Spleen (tissue), 7 donors: ENCODE measurements at regions not wholly inside any gene's neighbourhood (a gene's known extent, or its start where the extent isn't known, plus 50 kb on each side); places are given as distances from the start of the nearest gene placed in this dataset.

Experiments used
- CTCF ChIP-seq, 11 experiments: fragments of 200-600 bp in 7 of 11; fragments of 450-650 bp in 4 of 11; sonication (generic) in 4 of 11; IDR thresholded peaks in 8 of 11; conservative IDR thresholded peaks in 3 of 11; 1 replicate in 7 of 11; 2 replicates in 4 of 11; pipeline versions ENCODE4 v1.4.0 to v1.8.0; 2016 to 2021; ENCODE audit warnings: antibody characterized with exemption in 11 of 11, inconsistent platforms in 4 of 11, mild to moderate bottlenecking in 1 of 11
- POLR2A ChIP-seq, 3 donors: fragments of 450-650 bp; IDR thresholded peaks; one replicate each; pipeline ENCODE4 v1.5.1; 2017; ENCODE audit warnings: antibody characterized with exemption in 3 of 3, mild to moderate bottlenecking in 1 of 3
- POLR2AphosphoS5 ChIP-seq, 3 donors: sonication (generic); formaldehyde crosslinking; IDR thresholded peaks; one replicate each; pipeline ENCODE4 v1.5.1; 2017; ENCODE audit warnings: antibody characterized with exemption in 3 of 3
- donor health status: DM: no; HTN: no; CAD: no; lungs with moderate emphysema.
- donor health status: DM: no; HTN: no; CAD: no.
- donor health status: DM: no; HTN: no; CAD: no.

DNA sequence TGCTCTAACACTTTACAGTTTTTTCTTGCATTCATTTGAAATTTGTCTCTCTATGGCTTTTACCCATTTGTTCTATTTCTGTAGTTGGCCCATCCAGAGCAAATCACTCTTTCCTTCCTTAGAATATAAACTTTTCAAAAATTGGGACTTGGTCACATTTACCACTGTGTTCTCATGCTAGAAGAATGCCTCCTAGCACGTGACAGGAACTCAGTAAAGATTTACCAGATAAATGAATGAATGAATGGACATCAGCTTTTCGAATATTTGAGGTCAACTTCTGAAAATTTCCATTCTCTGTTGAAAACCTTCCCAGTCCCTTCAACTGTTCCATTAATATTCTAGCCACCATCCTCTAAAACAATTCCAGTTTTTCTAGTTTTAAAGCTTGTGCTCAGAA is 294.5 kb downstream of the CD83 start:
- TF ChIP-seq CTCF (IDR thresholded peaks at IDR 0.05 in 8 of 11, conservative IDR thresholded peaks at IDR 0.05 in 3 of 11) (no peak), POLR2AphosphoS5 (IDR thresholded peaks at IDR 0.05) (no peak), POLR2A (IDR thresholded peaks at IDR 0.05) (no peak)
